Neural cell (in vitro differentiated cells): ENCODE measurements at regions not wholly inside any gene's neighbourhood (a gene's known extent, or its start where the extent isn't known, plus 50 kb on each side); places are given as distances from the start of the nearest gene placed in this dataset.

ENCODE experiments used
- H2AFZ ChIP-seq: fragments of 200-600, 300-800 bp; sonication (generic), shearing (Covaris generic); 2 replicates; pipeline ENCODE4 v1.6.0; 2014; ENCODE audit warnings: low read depth, mild to moderate bottlenecking, antibody characterized with exemption, low read length, moderate library complexity
- H3F3A ChIP-seq: fragments of 200-600 bp; shearing (Covaris generic); 2 replicates; pipeline ENCODE4 v1.6.1; 2016; ENCODE audit warnings: mild to moderate bottlenecking, moderate library complexity, mixed read lengths, antibody characterized with exemption, low read length; ENCODE audit not compliant: insufficient read depth, poor library complexity, severe bottlenecking
- H3K27ac ChIP-seq: fragments of 200-600, 300-800 bp; sonication (generic), shearing (Covaris generic); 2 replicates; pipeline ENCODE4 v1.5.1; 2014; ENCODE audit warnings: mild to moderate bottlenecking, low read length, moderate library complexity
- H3K27me3 ChIP-seq: fragments of 300-800, 200-600 bp; sonication (generic), shearing (Covaris generic); 2 replicates; pipeline ENCODE4 v1.6.0; 2014; ENCODE audit warnings: mild to moderate bottlenecking, low read depth, low read length, moderate library complexity; ENCODE audit not compliant: insufficient read depth
- H3K36me3 ChIP-seq: fragments of 300-800, 200-600 bp; sonication (generic), shearing (Covaris generic); 2 replicates; pipeline ENCODE4 v1.5.1; 2014; ENCODE audit warnings: mild to moderate bottlenecking, antibody characterized with exemption, low read length, moderate library complexity; ENCODE audit not compliant: insufficient read depth
- H3K4me2 ChIP-seq: fragments of 300-800, 200-600 bp; sonication (generic), shearing (Covaris generic); 2 replicates; pipeline ENCODE4 v1.6.0; 2014; ENCODE audit warnings: mild to moderate bottlenecking, low read length
- H3K4me3 ChIP-seq: fragments of 300-800, 200-600 bp; sonication (generic), shearing (Covaris generic); 2 replicates; pipeline ENCODE4 v1.5.1; 2014; ENCODE audit warnings: mild to moderate bottlenecking, low read length, moderate library complexity
- H3K79me2 ChIP-seq: fragments of 200-600 bp; shearing (Covaris generic); replicated peaks from 2 replicates; pipeline ENCODE4 v1.6.0; 2014; ENCODE audit warnings: mild to moderate bottlenecking, low read length, moderate library complexity; ENCODE audit not compliant: insufficient read depth
- H3K9ac ChIP-seq: fragments of 300-800, 200-600 bp; sonication (generic), shearing (Covaris generic); 2 replicates; pipeline ENCODE4 v1.6.1; 2016; ENCODE audit warnings: mild to moderate bottlenecking, low read length, mixed read lengths
- H3K9me2 ChIP-seq: fragments of 200-600 bp; shearing (Covaris generic); 2 replicates; pipeline ENCODE4 v1.6.1; 2016; ENCODE audit warnings: mild to moderate bottlenecking, low read length, mixed read lengths; ENCODE audit not compliant: insufficient read depth
- H3K9me3 ChIP-seq: fragments of 200-600, 300-800 bp; sonication (generic), shearing (Covaris generic); 2 replicates; pipeline ENCODE4 v1.6.1; 2016; ENCODE audit warnings: mild to moderate bottlenecking, mixed run types, low read length, moderate library complexity, mixed read lengths
- H4K20me1 ChIP-seq: fragments of 200-600 bp; shearing (Covaris generic); 2 replicates; pipeline ENCODE4 v1.6.1; 2016; ENCODE audit warnings: mild to moderate bottlenecking, mixed run types; ENCODE audit not compliant: insufficient read depth
- CTCF ChIP-seq: fragments of 450-650 bp; IDR thresholded peaks from 2 replicates; pipeline ENCODE4 v1.5.1; 2014; ENCODE audit warnings: antibody characterized with exemption, mild to moderate bottlenecking, moderate library complexity; ENCODE audit not compliant: poor library complexity, severe bottlenecking
- EP300 ChIP-seq: fragments of 450-650 bp; conservative IDR thresholded peaks from 2 replicates; pipeline ENCODE4 v1.6.1; 2014; ENCODE audit warnings: antibody characterized with exemption, mild to moderate bottlenecking, moderate library complexity; ENCODE audit not compliant: poor library complexity, severe bottlenecking
- EZH2 ChIP-seq: fragments of 200-600, 300-800 bp; shearing (Covaris generic), sonication (generic); IDR thresholded peaks from 2 replicates; pipeline ENCODE4 v1.6.1; 2014; ENCODE audit warnings: antibody characterized with exemption, low read length, borderline replicate concordance, mild to moderate bottlenecking; ENCODE audit not compliant: insufficient read depth, poor library complexity, severe bottlenecking
- MXI1 ChIP-seq: fragments of 450-650 bp; conservative IDR thresholded peaks from 2 replicates; pipeline ENCODE4 v1.6.1; 2014; ENCODE audit warnings: antibody characterized with exemption, mild to moderate bottlenecking; ENCODE audit not compliant: poor library complexity, severe bottlenecking
- POLR2AphosphoS5 ChIP-seq: IDR thresholded peaks from 2 replicates; pipeline ENCODE4 v1.6.1; 2012
- RAD21 ChIP-seq: fragments of 450-650 bp; conservative IDR thresholded peaks from 2 replicates; pipeline ENCODE4 v1.6.1; 2014; ENCODE audit warnings: antibody characterized with exemption, mild to moderate bottlenecking, moderate library complexity
- SMC3 ChIP-seq: fragments of 450-650 bp; conservative IDR thresholded peaks from 2 replicates; pipeline ENCODE4 v1.6.1; 2014; ENCODE audit warnings: antibody characterized with exemption, mild to moderate bottlenecking, moderate library complexity; ENCODE audit not compliant: poor library complexity
- TAF1 ChIP-seq: IDR thresholded peaks from 2 replicates; pipeline ENCODE4 v1.6.1; 2012; ENCODE audit warnings: low read depth
- TF ChIP-seq, protein P1 (sequence below): IDR thresholded peaks from 2 replicates; pipeline ENCODE4 v1.6.1; 2012; ENCODE audit warnings: borderline replicate concordance

GRCh38 chr13:50378509-50379044 lies 363.3 kb downstream of the KCNRG start:
- H2AFZ ChIP-seq: no peak overlapping the region
- no peaks in the 10 kb centered on the region for H3K36me3 ChIP-seq
- no peaks in the 10 kb centered on the region for H4K20me1 ChIP-seq
- TF ChIP-seq MXI1 (no peak), POLR2AphosphoS5 (no peak), TAF1 (no peak), SMC3 (no peak), EZH2 (no peak), CTCF (no peak), EP300 (no peak), RAD21 (no peak)
- TF ChIP-seq, protein P1, sequence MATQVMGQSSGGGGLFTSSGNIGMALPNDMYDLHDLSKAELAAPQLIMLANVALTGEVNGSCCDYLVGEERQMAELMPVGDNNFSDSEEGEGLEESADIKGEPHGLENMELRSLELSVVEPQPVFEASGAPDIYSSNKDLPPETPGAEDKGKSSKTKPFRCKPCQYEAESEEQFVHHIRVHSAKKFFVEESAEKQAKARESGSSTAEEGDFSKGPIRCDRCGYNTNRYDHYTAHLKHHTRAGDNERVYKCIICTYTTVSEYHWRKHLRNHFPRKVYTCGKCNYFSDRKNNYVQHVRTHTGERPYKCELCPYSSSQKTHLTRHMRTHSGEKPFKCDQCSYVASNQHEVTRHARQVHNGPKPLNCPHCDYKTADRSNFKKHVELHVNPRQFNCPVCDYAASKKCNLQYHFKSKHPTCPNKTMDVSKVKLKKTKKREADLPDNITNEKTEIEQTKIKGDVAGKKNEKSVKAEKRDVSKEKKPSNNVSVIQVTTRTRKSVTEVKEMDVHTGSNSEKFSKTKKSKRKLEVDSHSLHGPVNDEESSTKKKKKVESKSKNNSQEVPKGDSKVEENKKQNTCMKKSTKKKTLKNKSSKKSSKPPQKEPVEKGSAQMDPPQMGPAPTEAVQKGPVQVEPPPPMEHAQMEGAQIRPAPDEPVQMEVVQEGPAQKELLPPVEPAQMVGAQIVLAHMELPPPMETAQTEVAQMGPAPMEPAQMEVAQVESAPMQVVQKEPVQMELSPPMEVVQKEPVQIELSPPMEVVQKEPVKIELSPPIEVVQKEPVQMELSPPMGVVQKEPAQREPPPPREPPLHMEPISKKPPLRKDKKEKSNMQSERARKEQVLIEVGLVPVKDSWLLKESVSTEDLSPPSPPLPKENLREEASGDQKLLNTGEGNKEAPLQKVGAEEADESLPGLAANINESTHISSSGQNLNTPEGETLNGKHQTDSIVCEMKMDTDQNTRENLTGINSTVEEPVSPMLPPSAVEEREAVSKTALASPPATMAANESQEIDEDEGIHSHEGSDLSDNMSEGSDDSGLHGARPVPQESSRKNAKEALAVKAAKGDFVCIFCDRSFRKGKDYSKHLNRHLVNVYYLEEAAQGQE: no peak
- no peaks in the 10 kb centered on the region for H3F3A ChIP-seq
- H3K27ac ChIP-seq: no peak overlapping the region
- no peak overlapping the region for H3K9ac ChIP-seq
- H3K9me3 ChIP-seq: no peaks in the 10 kb centered on the region
- no peaks in the 10 kb centered on the region for H3K79me2 ChIP-seq
- no peaks in the 10 kb centered on the region for H3K9me2 ChIP-seq
- H3K4me3 ChIP-seq: no peak overlapping the region
- no peak overlapping the region for H3K4me2 ChIP-seq
- H3K27me3 ChIP-seq: no peaks in the 10 kb centered on the region

- H3K9me2 ChIP-seq: no peaks in the 10 kb centered on the region
- H4K20me1 ChIP-seq: no peaks in the 10 kb centered on the region
- H3K27ac ChIP-seq: no peak overlapping the region
- TF ChIP-seq POLR2AphosphoS5 (no peak), EP300 (no peak)
- TF ChIP-seq, protein P1: no peak
- H3F3A ChIP-seq: no peaks in the 10 kb centered on the region
- H3K4me2 ChIP-seq: no peak overlapping the region
- H3K36me3 ChIP-seq: no peaks in the 10 kb centered on the region
- H2AFZ ChIP-seq: no peak overlapping the region
- no peaks in the 10 kb centered on the region for H3K79me2 ChIP-seq
- no peak overlapping the region for H3K9ac ChIP-seq
- no peaks in the 10 kb centered on the region for H3K27me3 ChIP-seq
- no peaks in the 10 kb centered on the region for H3K9me3 ChIP-seq
- no peak overlapping the region for H3K4me3 ChIP-seq
Measured at GRCh38 chr13:50379584-50379983, 364.3 kb downstream of the KCNRG start.
